GM18858 (cell line): ENCODE measurements at regions not wholly inside any gene's neighbourhood (a gene's known extent, or its start where the extent isn't known, plus 50 kb on each side); places are given as distances from the start of the nearest gene placed in this dataset.
A peak's percentile ranks its signal among the peaks of the same experiment; 100 is the strongest.

Experiments used
- ATAC-seq: cut with Tn5 transposase; IDR thresholded peaks from one replicate; pipeline ENCODE4 v1.9.1; 2021; ENCODE audit not compliant: unreplicated experiment

GRCh38 chr4:111537871-111538270 is 607.4 kb upstream of the FAM241A start:
- no peak for ATAC-seq

GRCh38 chr4:111540671-111541070 is 604.6 kb upstream of the FAM241A start:
- ATAC-seq = no peak

GRCh38 chr4:111542056-111542455 is 603.2 kb upstream of the FAM241A start:
- no peak for ATAC-seq

GRCh38 chr4:111546881-111547280 is 598.4 kb upstream of the FAM241A start:
- ATAC-seq = no peak

- ATAC-seq = no peak
These were observed 589.0 kb upstream of the FAM241A start for GRCh38 chr4:111556141-111556781.

GRCh38 chr4:111556851-111557250 is 588.4 kb upstream of the FAM241A start:
- no peak for ATAC-seq

GRCh38 chr4:111562826-111563225 is 582.4 kb upstream of the FAM241A start:
- no peak for ATAC-seq

- ATAC-seq = no peak
These were observed 572.8 kb upstream of the FAM241A start for GRCh38 chr4:111572470-111572869.

GRCh38 chr4:111573386-111573785 is 571.9 kb upstream of the FAM241A start:
- no peak for ATAC-seq

GRCh38 chr4:111579767-111580166 is 565.5 kb upstream of the FAM241A start:
- no peak for ATAC-seq

GRCh38 chr4:111595456-111595855 is 549.8 kb upstream of the FAM241A start:
- no peak for ATAC-seq

GRCh38 chr4:111596491-111596890 is 548.8 kb upstream of the FAM241A start:
- ATAC-seq = no peak

GRCh38 chr4:111601671-111602070 is 543.6 kb upstream of the FAM241A start:
- no peak for ATAC-seq

GRCh38 chr4:111602848-111603247 is 542.4 kb upstream of the FAM241A start:
- ATAC-seq = no peak

- no peak for ATAC-seq
These were observed 540.1 kb upstream of the FAM241A start for GRCh38 chr4:111605111-111605510.

- ATAC-seq = no peak
These were observed 534.6 kb upstream of the FAM241A start for GRCh38 chr4:111610681-111611080.

GRCh38 chr4:111618908-111619307 is 526.3 kb upstream of the FAM241A start:
- ATAC-seq = no peak

GRCh38 chr4:111628437-111628836 is 516.8 kb upstream of the FAM241A start:
- ATAC-seq = no peak

GRCh38 chr4:111630705-111631104 is 514.5 kb upstream of the FAM241A start:
- no peak for ATAC-seq

GRCh38 chr4:111631215-111631999 is 513.8 kb upstream of the FAM241A start:
- peak; percentile 82 for ATAC-seq

- no peak for ATAC-seq
These were observed 512.6 kb upstream of the FAM241A start for GRCh38 chr4:111632641-111633151.

- no peak for ATAC-seq
These were observed 511.5 kb upstream of the FAM241A start for GRCh38 chr4:111633663-111634266.
